ENCODE measurements at regions not wholly inside any gene's neighbourhood (a gene's known extent, or its start where the extent isn't known, plus 50 kb on each side); places are given as distances from the start of the nearest gene placed in this dataset.

- Histone ChIP-seq H2AFZ (ENCODE audit: insufficient read depth, low read depth, low read length, poor library complexity, severe bottlenecking) (no peak overlapping the region), H3K9ac (ENCODE audit: insufficient read depth, low read length, poor library complexity, severe bottlenecking) (no peak overlapping the region), H3K9me3 (replicated peaks in 1 of 2; ENCODE audit: control insufficient read depth in 1 of 2, insufficient read depth in 1 of 2, low read length in 2 of 2) (no peaks in the 10 kb centered on the region), H3K27me3 (ENCODE audit: control insufficient read depth in 2 of 2, insufficient read depth in 2 of 2, low read length in 2 of 2) (no peaks in the 10 kb centered on the region), H3K4me1 (ENCODE audit: control insufficient read depth in 1 of 2, insufficient read depth in 2 of 2, low read length in 2 of 2) (peaks cover 12 to 14% of the 10 kb centered on the region in 2 donors), H3K36me3 (replicated peaks in 1 of 2; ENCODE audit: control insufficient read depth in 1 of 2, insufficient read depth in 2 of 2, low read length in 2 of 2) (peaks cover 58 to 77% of the 10 kb centered on the region in 2 donors), H3K4me3 (replicated peaks in 1 of 3; ENCODE audit: low read depth in 2 of 3, low read length in 3 of 3) (no peak overlapping the region), H3K4me2 (replicated peaks; ENCODE audit: extremely low read depth, low read length, poor library complexity, severe bottlenecking) (no peak overlapping the region), H4K20me1 (ENCODE audit: insufficient read depth, low read length) (peaks cover 100% of the 10 kb centered on the region), H3K27ac (ENCODE audit: low read depth in 1 of 2, low read length in 2 of 2) (peak overlapping the region in 1 of 2 donors; percentile 37), H3K79me2 (ENCODE audit: insufficient read depth, low read length) (peaks cover 99% of the 10 kb centered on the region)
- peak overlapping the region in 4 of 7 donors; percentile 8 to 74 (median 49) for H3K27ac Mint-ChIP-seq
- 79% methylated on average over 7 of the region's 17 CpGs for WGBS (ENCODE audit: insufficient coverage)
- peaks cover 18% of the 10 kb centered on the region for H3K4me1 Mint-ChIP-seq
- intact Hi-C loops (cut with micrococcal nuclease), result no loop called here
- peaks cover 0 to 4% (median 0%) of the 10 kb centered on the region in 3 donors for H3K27me3 Mint-ChIP-seq (ENCODE audit: low read depth in 3 of 3)
- peaks cover 51 to 58% of the 10 kb centered on the region in 2 donors for H3K36me3 Mint-ChIP-seq
- no peak overlapping the region for H3K4me3 Mint-ChIP-seq
- H3K9me3 Mint-ChIP-seq, result no peaks in the 10 kb centered on the region
- no peak for DNase-seq
- no peak for TF ChIP-seq CTCF (IDR thresholded peaks at IDR 0.05)
Measured at GRCh38 chr12:124492879-124493808, 74.3 kb downstream of the NCOR2 start.

GRCh38 chr12:124491856-124492420 lies 75.5 kb downstream of the NCOR2 start:
- H3K9me3 ChIP-seq (replicated peaks in 1 of 2; ENCODE audit: control insufficient read depth in 1 of 2, insufficient read depth in 1 of 2, low read length in 2 of 2), result no peaks in the 10 kb centered on the region
- Mint-ChIP-seq H3K4me3 (no peak overlapping the region), H3K4me1 (peaks cover 11% of the 10 kb centered on the region), H3K27ac (peak overlapping the region in 2 of 7 donors; percentile 29 to 66), H3K9me3 (no peaks in the 10 kb centered on the region), H3K36me3 (peaks cover 59 to 68% of the 10 kb centered on the region in 2 donors), H3K27me3 (ENCODE audit: low read depth in 3 of 3) (peaks cover 0 to 4% (median 0%) of the 10 kb centered on the region in 3 donors)
- H3K27me3 ChIP-seq (ENCODE audit: control insufficient read depth in 2 of 2, insufficient read depth in 2 of 2, low read length in 2 of 2), result no peaks in the 10 kb centered on the region
- intact Hi-C loops (cut with micrococcal nuclease), result no loop called here
- no peak overlapping the region for H3K4me2 ChIP-seq (replicated peaks; ENCODE audit: extremely low read depth, low read length, poor library complexity, severe bottlenecking)
- peaks cover 100% of the 10 kb centered on the region for H4K20me1 ChIP-seq (ENCODE audit: insufficient read depth, low read length)
- 84% methylated on average over 17 of the region's 20 CpGs for WGBS (ENCODE audit: insufficient coverage)
- H3K4me3 ChIP-seq (replicated peaks in 1 of 3; ENCODE audit: low read depth in 2 of 3, low read length in 3 of 3), result no peak overlapping the region
- no peak overlapping the region for H2AFZ ChIP-seq (ENCODE audit: insufficient read depth, low read depth, low read length, poor library complexity, severe bottlenecking)
- peaks cover under 1 to 2% of the 10 kb centered on the region in 2 donors for H3K4me1 ChIP-seq (ENCODE audit: control insufficient read depth in 1 of 2, insufficient read depth in 2 of 2, low read length in 2 of 2)
- H3K79me2 ChIP-seq (ENCODE audit: insufficient read depth, low read length), result peaks cover 99% of the 10 kb centered on the region
- no peak overlapping the region for H3K27ac ChIP-seq (ENCODE audit: low read depth in 1 of 2, low read length in 2 of 2)
- no peak for TF ChIP-seq CTCF (IDR thresholded peaks at IDR 0.05)
- no peak for DNase-seq
- peaks cover 58 to 90% of the 10 kb centered on the region in 2 donors for H3K36me3 ChIP-seq (replicated peaks in 1 of 2; ENCODE audit: control insufficient read depth in 1 of 2, insufficient read depth in 2 of 2, low read length in 2 of 2)
- H3K9ac ChIP-seq (ENCODE audit: insufficient read depth, low read length, poor library complexity, severe bottlenecking), result no peak overlapping the region
